PFSK-1 (cell line): ENCODE measurements at regions not wholly inside any gene's neighbourhood (a gene's known extent, or its start where the extent isn't known, plus 50 kb on each side); places are given as distances from the start of the nearest gene placed in this dataset.

Experiments used
- FOXP2 ChIP-seq: optimal IDR thresholded peaks from 2 replicates; pipeline ENCODE3; 2011; ENCODE audit warnings: borderline replicate concordance, control low read depth, inconsistent platforms; ENCODE audit not compliant: insufficient read depth; ENCODE audit errors: extremely low read length, extremely low read depth
- POLR2AphosphoS5 ChIP-seq: IDR thresholded peaks from 2 replicates; pipeline ENCODE4 v1.6.1; 2012; ENCODE audit warnings: low read depth, mild to moderate bottlenecking, control low read depth, low read length, moderate library complexity
- SIN3A ChIP-seq: IDR thresholded peaks from 2 replicates; pipeline ENCODE4 v1.6.1; 2012; ENCODE audit warnings: mild to moderate bottlenecking, low read length, moderate library complexity, borderline replicate concordance; ENCODE audit not compliant: insufficient read depth
- TAF1 ChIP-seq: IDR thresholded peaks from 2 replicates; pipeline ENCODE4 v1.6.1; 2012; ENCODE audit warnings: low read length, control low read depth, borderline replicate concordance; ENCODE audit not compliant: insufficient read depth
- TF ChIP-seq, protein P1 (sequence below), 2 experiments: IDR thresholded peaks; 2 replicates each; pipeline versions ENCODE4 v1.6.1 to v1.8.0; 2011 to 2012; ENCODE audit warnings: low read depth in 2 of 2, low read length in 2 of 2, control low read depth in 1 of 2, inconsistent platforms in 1 of 2, mild to moderate bottlenecking in 1 of 2, moderate library complexity in 1 of 2; ENCODE audit not compliant: insufficient read depth in 1 of 2

DNA sequence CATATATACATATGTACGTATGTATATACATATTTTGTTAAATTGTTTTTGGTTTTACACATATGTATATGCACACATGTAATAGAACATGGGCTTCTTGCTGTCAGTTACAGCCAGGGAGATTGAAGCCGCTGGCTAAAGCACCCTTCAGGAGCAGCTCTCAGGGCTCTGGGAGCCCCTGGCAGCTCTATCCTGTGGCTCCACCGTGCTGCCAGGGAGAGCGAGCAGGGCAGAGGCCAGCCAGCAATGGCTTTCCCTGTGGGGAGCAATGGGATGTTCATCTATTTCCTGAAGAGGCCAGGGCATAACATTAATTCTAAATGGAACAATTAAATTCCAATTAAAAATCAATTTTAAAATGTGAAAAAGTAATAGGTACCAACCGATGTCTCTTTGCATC is 102.9 kb downstream of the PSMG1 start:
- no peak for TF ChIP-seq SIN3A
- no peak for TF ChIP-seq POLR2AphosphoS5
- no peak for TF ChIP-seq TAF1
- no peak for TF ChIP-seq FOXP2
- TF ChIP-seq, protein P1, sequence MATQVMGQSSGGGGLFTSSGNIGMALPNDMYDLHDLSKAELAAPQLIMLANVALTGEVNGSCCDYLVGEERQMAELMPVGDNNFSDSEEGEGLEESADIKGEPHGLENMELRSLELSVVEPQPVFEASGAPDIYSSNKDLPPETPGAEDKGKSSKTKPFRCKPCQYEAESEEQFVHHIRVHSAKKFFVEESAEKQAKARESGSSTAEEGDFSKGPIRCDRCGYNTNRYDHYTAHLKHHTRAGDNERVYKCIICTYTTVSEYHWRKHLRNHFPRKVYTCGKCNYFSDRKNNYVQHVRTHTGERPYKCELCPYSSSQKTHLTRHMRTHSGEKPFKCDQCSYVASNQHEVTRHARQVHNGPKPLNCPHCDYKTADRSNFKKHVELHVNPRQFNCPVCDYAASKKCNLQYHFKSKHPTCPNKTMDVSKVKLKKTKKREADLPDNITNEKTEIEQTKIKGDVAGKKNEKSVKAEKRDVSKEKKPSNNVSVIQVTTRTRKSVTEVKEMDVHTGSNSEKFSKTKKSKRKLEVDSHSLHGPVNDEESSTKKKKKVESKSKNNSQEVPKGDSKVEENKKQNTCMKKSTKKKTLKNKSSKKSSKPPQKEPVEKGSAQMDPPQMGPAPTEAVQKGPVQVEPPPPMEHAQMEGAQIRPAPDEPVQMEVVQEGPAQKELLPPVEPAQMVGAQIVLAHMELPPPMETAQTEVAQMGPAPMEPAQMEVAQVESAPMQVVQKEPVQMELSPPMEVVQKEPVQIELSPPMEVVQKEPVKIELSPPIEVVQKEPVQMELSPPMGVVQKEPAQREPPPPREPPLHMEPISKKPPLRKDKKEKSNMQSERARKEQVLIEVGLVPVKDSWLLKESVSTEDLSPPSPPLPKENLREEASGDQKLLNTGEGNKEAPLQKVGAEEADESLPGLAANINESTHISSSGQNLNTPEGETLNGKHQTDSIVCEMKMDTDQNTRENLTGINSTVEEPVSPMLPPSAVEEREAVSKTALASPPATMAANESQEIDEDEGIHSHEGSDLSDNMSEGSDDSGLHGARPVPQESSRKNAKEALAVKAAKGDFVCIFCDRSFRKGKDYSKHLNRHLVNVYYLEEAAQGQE (IDR thresholded peaks at IDR 0.05; ENCODE audit: insufficient read depth in 1 of 2, low read depth in 2 of 2, low read length in 2 of 2): no peak

GRCh38 chr21:39079617-39080016 is 103.6 kb downstream of the PSMG1 start:
- TF ChIP-seq POLR2AphosphoS5 (no peak), TAF1 (no peak), SIN3A (no peak), FOXP2 (no peak)
- TF ChIP-seq, protein P1 (IDR thresholded peaks at IDR 0.05; ENCODE audit: insufficient read depth in 1 of 2, low read depth in 2 of 2, low read length in 2 of 2): no peak

GRCh38 chr21:39078322-39079065 is 104.8 kb downstream of the PSMG1 start:
- TF ChIP-seq SIN3A: no peak
- TF ChIP-seq FOXP2: no peak
- TF ChIP-seq, protein P1 (IDR thresholded peaks at IDR 0.05; ENCODE audit: insufficient read depth in 1 of 2, low read depth in 2 of 2, low read length in 2 of 2): no peak
- no peak for TF ChIP-seq TAF1
- TF ChIP-seq POLR2AphosphoS5: no peak

DNA sequence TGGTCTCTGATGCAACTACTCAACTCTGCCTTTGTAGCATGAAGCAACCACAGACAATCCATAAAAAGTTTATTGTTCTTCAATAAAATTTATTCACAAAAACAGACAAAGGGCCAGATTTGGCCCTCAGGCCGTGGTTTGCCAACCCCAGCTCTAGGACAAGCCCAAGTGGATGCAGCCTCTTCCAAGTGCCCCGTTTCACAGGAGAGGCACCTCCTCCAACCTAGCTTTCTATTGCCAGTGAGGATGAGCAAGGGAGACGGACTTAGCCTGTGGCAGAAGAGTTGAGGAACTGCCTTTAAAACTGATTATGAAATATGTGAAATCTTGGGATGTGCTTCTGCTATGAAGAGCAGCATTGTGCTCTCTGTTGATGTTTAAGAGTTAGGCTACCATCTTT is 105.4 kb downstream of the PSMG1 start:
- TF ChIP-seq SIN3A (no peak), FOXP2 (no peak), TAF1 (no peak), POLR2AphosphoS5 (no peak)
- TF ChIP-seq, protein P1 (IDR thresholded peaks at IDR 0.05; ENCODE audit: insufficient read depth in 1 of 2, low read depth in 2 of 2, low read length in 2 of 2): no peak
